HG02852 (cell line): ENCODE measurements at regions not wholly inside any gene's neighbourhood (a gene's known extent, or its start where the extent isn't known, plus 50 kb on each side); places are given as distances from the start of the nearest gene placed in this dataset.
"Not testable (repeated sequence)": the region's sequence is repeated elsewhere in the genome, so short reads cannot be mapped to it uniquely, and the experiment has no call there.

Experiments used
- ATAC-seq: cut with Tn5 transposase; IDR thresholded peaks from one replicate; pipeline ENCODE4 v1.9.1; 2021; ENCODE audit warnings: mild to moderate bottlenecking, moderate library complexity; ENCODE audit not compliant: unreplicated experiment

DNA sequence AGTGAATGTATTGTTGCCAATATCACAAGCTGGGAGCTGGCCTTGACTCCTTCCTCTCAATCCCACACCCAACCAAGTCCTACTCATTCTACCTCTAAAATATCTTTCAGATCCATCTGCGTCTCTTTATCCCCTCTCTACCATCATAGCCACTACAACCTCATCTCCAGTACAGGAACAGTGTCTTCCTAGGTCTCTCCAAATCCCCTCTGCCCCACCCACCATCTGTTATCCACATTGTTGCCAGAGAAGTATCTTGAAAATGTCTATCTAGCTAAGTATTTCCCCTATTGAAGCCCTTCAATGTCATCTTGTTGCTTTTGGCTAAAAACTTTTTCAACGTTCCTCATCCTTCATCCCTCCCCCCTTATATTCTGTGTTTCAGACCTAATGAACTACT lies 244.7 kb downstream of the C12orf75 start:
- no peak for ATAC-seq

GRCh38 chr12:105576261-105576660 lies 245.8 kb downstream of the C12orf75 start:
- ATAC-seq, result no peak

DNA sequence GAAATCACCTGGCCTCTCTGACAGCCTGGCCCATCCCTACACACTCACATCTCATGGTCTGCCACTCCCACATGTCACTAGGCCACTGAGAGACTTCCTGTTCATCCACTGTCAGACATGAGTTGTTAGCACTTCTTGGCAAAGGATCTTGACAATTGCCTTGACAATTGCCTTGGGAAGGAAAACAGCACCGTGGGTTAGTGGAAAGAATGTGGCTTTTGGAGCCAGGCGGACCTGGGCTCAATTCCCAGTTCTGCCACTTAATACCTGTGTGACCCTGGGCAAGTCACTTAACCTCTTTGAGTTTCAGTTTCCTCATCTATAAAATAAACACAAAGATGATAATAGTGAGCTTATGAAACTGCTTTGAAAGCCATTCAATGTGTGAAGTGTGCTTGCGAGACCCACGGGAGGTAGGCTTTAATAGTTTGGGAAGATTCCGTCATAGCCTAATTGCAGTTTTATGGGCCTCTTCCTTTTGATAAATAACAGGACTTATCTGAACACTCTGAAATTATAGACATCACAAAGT lies 250.4 kb downstream of the C12orf75 start:
- ATAC-seq, result no peak

DNA sequence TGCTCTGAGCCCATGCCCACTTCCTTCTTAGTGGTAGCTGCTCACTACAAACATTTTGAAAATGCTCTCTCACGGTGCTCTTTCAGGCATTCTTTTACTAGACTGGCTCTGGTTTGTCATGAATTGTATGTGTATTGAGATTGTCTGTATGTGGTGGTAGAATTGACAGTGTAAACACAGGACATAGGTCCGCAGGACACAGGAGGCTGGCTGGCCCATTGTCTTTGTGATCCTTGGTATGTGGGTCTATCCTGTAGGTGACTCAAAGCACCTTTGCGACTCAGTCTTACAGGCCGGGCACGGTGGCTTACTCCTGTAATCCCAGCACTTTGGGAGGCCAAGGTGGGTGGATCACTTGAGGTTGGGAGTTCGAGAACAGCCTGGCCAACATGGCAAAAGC lies 250.9 kb downstream of the C12orf75 start:
- no peak for ATAC-seq

DNA sequence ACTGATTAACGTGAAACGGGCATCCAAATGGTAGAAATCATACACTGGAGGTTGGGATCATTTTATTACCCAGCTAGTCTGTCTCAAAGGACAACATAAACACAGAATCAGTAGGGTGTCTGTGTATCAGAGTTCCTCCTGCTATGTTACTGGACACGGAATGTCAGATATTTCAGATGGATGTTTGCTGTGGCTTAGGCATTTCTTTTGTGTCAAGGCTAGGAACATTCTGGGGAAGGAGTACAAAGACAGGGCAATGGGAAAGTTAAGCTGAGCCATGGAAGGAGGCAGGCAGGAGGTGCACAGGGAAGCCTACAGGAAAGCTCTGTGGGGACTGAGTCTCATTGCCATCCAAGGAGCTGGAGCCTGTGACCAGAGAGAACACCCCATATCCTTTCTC lies 254.6 kb downstream of the C12orf75 start:
- no peak for ATAC-seq

DNA sequence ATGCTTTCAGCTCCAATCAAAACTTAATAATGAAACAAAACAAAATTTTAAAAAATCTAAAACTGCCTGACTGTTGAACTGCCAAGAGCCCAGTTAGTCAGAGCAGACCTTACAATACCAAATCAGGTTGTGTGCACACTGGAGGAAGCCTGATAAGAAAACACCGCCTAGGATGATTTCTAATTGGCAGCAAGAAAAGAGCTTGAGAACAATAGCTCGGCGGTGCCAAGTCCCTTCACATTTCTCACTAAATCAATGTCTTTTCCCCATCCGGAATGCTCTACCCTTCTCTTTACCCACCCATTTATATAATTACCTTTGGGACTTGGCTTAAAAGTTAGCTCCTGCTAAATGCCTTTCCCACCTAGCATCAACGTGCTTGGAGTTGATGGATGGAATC lies 256.7 kb downstream of the C12orf75 start:
- no peak for ATAC-seq

DNA sequence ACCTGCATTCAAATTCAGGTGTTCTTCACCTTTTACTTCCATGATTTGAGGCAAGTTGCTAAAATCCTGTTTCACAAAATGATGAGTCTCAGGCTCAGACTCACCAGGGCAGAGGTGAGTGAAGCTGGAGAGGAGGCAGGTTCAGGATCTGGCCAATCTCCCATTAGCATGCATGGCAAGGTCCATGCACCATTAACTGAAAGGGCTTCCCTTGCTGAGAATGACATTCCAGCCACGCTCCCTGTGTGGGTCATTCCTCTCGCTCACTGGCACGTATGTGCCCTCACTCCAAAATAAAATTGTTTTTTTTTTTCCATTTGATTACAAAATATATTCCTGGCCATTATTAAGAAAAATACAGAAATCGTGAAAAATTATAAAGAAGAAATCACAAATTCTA lies 257.6 kb downstream of the C12orf75 start:
- no peak for ATAC-seq

DNA sequence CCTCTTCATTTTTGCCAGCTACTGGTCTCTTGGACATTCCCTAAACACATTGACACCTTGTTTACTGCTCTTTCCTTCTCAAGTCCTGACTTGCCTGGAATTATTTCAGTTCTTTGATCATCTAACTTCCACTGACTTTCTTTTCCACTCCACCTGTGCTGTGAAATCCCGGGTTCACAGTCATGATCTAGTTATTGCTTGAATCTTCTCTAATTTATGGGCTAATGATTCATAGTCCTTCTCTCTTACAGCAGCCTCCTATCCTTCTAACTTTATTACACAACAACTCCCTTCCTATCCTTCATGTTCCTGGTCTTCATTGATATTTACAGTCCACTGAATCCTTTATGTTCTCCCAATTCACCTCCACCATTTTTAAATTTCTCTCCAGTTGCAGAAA lies 260.1 kb downstream of the C12orf75 start:
- no peak for ATAC-seq

- ATAC-seq, result no peak
These were observed 264.9 kb downstream of the C12orf75 start for GRCh38 chr12:105595440-105595839.

DNA sequence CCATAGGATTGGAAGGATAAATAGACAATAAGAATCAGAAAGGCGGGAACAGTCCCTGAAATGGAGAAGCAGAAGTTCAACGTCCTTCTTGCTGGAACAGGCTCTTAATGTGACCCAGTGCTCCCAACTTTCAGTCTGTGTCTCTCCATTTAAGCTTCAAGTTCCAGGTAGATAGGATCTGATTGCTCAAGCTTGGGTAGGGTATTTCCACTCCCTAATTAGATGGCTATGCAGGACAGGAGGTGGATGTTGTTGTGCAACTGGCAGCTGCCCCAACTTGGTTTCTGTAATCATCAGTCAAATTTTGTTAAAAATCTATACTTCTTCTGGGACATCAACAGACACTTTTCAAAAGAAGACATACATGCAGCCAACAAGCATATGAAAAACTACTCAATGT lies 266.2 kb downstream of the C12orf75 start:
- no peak for ATAC-seq

DNA sequence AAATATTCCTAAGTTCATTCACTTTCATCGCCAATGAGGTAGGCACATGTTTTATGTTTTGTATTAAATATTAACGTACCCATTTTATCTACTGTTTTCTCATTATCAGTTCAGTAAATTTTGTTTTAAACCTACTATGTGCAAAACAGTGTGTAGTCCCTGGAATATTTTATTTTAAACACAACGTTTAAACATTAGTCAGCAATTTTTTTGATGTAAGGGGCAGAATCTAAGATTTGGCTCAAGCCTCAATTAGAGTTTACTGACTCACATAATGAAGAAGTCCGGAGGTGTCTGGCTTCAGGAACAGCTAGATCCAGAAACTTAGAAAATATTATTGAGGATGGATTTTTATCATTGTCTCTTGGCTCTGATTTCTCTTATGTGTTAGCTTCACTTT lies 267.5 kb downstream of the C12orf75 start:
- no peak for ATAC-seq

GRCh38 chr12:105600911-105601545 lies 270.5 kb downstream of the C12orf75 start:
- no peak for ATAC-seq

DNA sequence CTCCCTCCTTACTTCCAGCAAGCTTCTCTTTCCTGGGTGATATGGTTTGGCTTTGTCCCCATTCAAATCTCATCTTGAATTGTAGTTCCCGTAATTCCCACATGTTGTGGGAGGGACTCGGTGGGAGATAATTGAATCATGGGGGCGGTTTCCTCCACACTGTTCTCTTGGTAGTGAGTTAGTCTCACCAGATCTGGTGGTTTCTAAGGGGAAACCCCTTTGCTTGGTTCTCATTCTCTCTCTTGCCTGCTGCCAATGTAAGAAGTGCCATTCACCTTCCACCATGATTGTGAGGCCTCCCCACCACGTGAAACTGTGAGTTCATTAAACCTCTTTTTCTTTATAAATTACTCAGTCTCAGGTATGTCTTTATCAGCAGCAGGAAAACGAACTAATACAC lies 271.8 kb downstream of the C12orf75 start:
- ATAC-seq, result not testable (repeated sequence)

GRCh38 chr12:105604281-105604680 lies 273.8 kb downstream of the C12orf75 start:
- not testable (repeated sequence) for ATAC-seq

DNA sequence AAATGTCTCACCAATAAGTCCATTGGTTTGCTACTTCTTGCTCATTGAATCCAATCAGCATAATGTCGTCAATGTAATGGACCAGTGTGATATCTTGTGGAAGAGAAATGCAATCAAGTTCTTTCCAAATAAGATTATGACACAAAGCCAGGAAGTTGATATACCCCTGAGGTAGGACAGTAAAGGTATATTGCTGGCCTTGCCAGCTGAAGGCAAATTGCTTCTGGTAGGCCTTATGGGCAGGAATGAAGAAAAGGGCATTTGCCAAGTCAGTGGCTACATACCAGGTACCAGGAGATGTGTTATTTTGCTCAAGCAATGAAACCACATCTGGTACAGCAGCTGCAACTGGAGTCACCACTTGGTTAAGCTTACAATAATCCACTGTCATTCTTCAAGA lies 276.1 kb downstream of the C12orf75 start:
- ATAC-seq, result not testable (repeated sequence)

DNA sequence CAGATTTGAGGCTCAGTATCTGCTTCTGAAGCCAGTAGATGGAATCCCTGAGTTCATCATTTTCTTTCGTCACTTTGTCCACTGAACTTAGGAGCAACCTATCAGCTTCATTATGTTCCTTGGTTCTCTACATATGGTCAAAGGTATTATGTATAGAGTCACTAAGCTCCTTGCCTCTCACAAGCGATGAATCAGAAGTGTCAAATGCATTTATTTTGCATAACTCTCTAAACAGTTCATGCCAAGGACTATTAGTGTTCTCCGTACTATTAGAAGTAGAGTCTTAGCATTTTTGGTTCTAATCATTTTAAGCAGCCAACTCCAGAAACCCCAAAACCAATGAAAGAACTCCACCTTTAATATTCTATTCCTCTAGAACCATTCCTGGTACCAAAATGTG lies 278.5 kb downstream of the C12orf75 start:
- ATAC-seq, result not testable (repeated sequence)

DNA sequence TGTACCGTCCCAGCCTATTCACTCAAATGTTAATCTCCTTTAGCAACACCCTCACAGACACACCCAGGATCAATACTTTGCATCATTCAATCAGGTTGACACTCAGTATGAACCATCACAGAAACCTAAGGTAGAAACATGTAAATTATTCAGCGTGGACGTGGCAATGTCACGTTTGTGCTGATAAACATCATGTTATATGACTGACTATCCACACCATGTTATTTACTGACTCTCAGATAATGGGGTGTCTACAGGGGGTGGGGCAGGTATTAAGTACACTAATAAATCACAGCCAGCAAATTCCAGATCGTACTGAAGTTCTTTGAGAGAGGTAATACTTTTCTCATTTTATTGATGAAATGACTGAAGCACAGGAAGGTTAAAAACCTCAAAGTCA lies 280.0 kb downstream of the C12orf75 start:
- ATAC-seq, result no peak

DNA sequence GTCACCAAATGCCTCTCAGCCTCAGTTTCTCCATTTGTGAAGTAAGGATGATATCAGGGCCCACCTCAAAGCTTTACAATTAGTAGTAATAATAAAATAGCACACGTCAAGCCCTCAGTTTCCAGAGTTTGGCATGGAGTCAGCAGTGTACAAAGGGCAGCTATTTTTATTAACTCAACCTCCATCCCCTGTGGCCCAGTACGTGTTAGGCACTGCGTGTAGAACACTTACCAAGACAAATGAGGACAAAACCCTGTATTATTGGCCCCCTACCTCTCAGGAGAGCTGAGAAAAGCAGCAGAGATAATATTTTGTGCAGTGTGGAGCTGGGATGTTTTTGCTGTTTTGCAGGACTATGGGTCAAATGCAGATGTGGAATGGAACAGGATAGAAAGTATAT lies 280.8 kb downstream of the C12orf75 start:
- ATAC-seq, result no peak

DNA sequence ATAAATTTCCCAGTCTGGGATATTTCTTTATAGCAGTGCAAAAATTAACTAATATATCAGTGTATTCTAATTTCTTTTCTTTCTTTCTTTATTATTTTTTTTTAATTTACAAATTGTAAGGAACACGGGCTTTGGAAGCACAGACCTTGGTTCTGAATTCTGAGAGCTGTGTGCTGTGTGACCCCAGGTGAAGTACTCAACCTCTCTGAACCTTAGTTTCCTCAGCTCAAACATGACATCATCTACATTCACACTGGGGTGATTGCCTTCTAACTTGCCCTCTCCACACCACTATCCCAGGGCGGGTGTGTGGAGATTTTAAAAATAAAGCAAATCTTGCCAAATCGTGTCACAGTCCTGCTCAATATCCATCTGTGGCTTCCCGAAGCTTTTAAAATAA lies 282.8 kb downstream of the C12orf75 start:
- ATAC-seq, result no peak

GRCh38 chr12:105613887-105614286 lies 283.4 kb downstream of the C12orf75 start:
- no peak for ATAC-seq

DNA sequence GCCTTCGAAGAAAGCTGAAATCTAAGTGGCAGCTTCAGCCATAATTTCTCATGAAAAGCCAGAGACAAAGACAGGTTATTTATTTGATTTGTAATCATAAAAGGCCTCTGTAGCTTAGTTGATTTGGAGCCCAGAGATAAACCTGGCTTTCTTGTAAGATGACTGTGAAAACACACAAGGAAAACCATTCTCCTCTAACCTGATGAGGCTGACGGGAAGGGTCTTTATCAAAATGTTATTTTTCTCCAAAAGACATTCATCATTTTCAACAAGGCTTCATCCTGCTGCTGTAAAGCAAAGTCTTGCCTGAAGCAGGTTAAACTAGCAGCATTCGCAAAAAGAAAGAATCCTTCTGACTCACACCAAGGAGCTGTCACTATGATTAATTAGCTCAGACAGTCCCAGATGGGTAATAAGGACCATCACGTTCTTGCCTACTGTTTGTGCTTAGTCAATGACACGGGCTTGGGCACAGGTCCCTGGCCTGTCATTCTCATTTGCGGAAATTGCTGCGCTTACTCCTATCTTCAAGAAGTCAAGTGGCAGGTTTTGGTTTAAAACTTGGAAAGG lies 286.6 kb downstream of the C12orf75 start:
- ATAC-seq, result no peak

- ATAC-seq, result no peak
These were observed 291.7 kb downstream of the C12orf75 start for GRCh38 chr12:105622220-105622619.
